T-helper 17 cell (primary cell): ENCODE measurements at regions not wholly inside any gene's neighbourhood (a gene's known extent, or its start where the extent isn't known, plus 50 kb on each side); places are given as distances from the start of the nearest gene placed in this dataset.

Experiments used
- ATAC-seq: fragments of 150-1000 bp; cut with Tn5 transposase; 2 replicates; pipeline ENCODE4 v1.10.0; 2021; ENCODE audit warnings: mild to moderate bottlenecking, moderate library complexity
- DNase-seq, 3 donors: peaks; one replicate each; pipeline versions ENCODE4 v3.0.0 to v3.0.0-alpha.2; 2020 to 2021
- H3K9me3 ChIP-seq: one replicate; pipeline ENCODE4 v1.7.0; 2013; ENCODE audit warnings: low read length, mild to moderate bottlenecking; ENCODE audit not compliant: control insufficient read depth, poor library complexity, severe bottlenecking
- H3K27ac Mint-ChIP-seq: one replicate; pipeline ENCODE4 v1.8.0; 2022; ENCODE audit warnings: mild to moderate bottlenecking, moderate library complexity, mixed read lengths
- H3K27me3 Mint-ChIP-seq: one replicate; pipeline ENCODE4 v1.8.0; 2022; ENCODE audit warnings: mixed read lengths
- H3K36me3 Mint-ChIP-seq: one replicate; pipeline ENCODE4 v1.8.0; 2022; ENCODE audit warnings: low read depth, mixed read lengths
- H3K4me1 Mint-ChIP-seq: one replicate; pipeline ENCODE4 v1.8.0; 2022; ENCODE audit warnings: mild to moderate bottlenecking, mixed read lengths
- H3K4me3 Mint-ChIP-seq: one replicate; pipeline ENCODE4 v1.8.0; 2022; ENCODE audit warnings: mild to moderate bottlenecking, moderate library complexity, mixed read lengths

DNA sequence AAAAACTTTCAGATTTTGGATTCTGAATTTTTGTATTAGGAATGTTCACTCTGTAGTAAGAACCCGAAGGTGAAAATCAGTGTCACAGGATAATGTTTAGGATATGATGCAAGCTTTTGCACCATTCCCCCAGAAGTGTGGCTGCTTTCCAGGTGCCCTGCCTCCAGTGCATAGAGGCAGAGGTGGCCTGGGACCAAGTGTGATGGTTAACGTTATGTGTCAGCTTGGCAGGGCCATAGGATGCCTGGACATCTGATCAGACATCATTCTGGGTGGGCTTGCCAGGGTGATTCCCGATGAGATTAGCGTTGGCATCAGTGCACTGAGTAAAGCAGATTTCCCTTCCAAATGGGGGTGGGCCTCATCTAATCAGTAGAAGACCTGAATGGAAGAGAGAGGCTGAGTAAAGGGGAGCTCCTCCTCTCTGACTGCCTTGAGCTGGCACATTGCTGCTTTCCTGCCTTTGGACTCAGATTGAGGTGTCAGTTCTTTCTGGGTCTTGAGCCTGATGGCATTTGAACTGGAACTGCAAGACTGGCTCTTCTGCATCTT is 177.4 kb upstream of the HS6ST1 start:
- Mint-ChIP-seq H3K27me3 (peaks cover 22% of the 10 kb centered on the region), H3K4me1 (peaks cover 2% of the 10 kb centered on the region), H3K36me3 (no peaks in the 10 kb centered on the region), H3K27ac (no peak overlapping the region), H3K4me3 (no peak overlapping the region)
- ATAC-seq, result no peak
- DNase-seq, result no peak
- no peaks in the 10 kb centered on the region for H3K9me3 ChIP-seq

DNA sequence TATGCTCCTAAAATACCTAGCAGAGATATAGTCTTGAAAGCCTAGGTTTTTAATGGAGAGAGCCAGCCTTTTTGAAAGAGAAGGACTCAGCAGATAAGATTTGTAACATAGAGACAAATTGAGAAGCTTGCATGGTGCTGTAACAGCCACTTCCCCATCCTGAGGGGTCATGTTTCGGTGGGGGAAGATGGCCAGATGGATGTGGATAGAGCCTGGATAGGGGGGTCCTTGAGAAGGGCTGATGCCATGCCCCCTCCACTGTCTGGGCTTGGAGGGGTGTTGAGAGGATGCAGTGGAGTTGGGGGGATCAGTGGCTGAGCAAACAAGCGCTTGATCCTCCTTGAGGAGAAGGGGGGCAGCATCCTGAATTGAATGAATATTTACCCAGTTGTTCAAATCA is 178.0 kb upstream of the HS6ST1 start:
- no peak for ATAC-seq
- no peak overlapping the region for H3K4me3 Mint-ChIP-seq
- H3K4me1 Mint-ChIP-seq, result peaks cover 2% of the 10 kb centered on the region
- H3K27ac Mint-ChIP-seq, result no peak overlapping the region
- no peaks in the 10 kb centered on the region for H3K36me3 Mint-ChIP-seq
- DNase-seq, result no peak
- H3K9me3 ChIP-seq, result no peaks in the 10 kb centered on the region
- H3K27me3 Mint-ChIP-seq, result peaks cover 18% of the 10 kb centered on the region

DNA sequence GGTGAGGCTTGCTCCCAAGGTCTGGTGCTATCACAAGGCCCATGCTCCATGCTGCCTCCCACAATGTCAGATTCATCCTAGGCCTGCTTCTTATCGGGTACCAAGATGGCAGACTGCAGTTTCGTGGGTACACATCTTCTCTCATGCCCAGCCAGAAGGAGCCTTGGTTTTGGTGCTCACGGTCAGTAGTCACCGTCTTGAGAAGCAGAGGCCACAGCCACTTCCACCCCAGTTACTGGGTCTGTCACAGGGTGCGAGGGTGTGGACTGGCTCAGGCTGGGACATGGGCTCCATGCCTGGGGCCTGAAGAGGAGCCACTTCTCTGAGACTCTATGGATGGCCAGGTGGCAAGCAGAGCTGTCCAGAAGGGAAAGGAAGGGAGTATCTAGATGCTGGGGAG is 178.8 kb upstream of the HS6ST1 start:
- Mint-ChIP-seq H3K27me3 (peaks cover 24% of the 10 kb centered on the region), H3K36me3 (no peaks in the 10 kb centered on the region), H3K4me3 (no peak overlapping the region), H3K27ac (no peak overlapping the region), H3K4me1 (peaks cover 2% of the 10 kb centered on the region)
- H3K9me3 ChIP-seq, result no peaks in the 10 kb centered on the region
- DNase-seq (no peak), ATAC-seq (no peak)

DNA sequence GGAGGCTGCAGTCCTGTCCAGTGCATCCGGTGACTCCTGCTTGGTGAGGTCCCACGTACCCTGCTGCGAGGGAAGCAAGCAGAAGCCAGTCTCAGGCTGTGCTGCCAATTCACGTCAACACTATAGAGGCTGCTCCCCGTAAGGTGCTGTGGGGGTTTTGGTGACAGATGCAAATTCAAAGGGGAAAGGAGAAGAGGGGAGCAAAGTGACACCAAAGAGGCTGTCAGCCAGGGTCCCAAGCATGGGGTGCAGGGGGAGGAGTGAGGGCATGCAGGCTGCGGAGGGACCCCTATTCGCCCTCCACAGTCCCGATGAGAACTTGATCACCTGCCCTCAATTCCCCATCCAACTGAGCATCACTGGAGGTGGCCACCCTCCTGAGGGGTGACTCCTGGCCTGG is 179.4 kb upstream of the HS6ST1 start:
- H3K4me3 Mint-ChIP-seq, result no peak overlapping the region
- DNase-seq, result no peak
- H3K27ac Mint-ChIP-seq, result no peak overlapping the region
- H3K4me1 Mint-ChIP-seq, result peaks cover 5% of the 10 kb centered on the region
- no peaks in the 10 kb centered on the region for H3K36me3 Mint-ChIP-seq
- no peak for ATAC-seq
- H3K9me3 ChIP-seq, result no peaks in the 10 kb centered on the region
- H3K27me3 Mint-ChIP-seq, result peaks cover 24% of the 10 kb centered on the region

DNA sequence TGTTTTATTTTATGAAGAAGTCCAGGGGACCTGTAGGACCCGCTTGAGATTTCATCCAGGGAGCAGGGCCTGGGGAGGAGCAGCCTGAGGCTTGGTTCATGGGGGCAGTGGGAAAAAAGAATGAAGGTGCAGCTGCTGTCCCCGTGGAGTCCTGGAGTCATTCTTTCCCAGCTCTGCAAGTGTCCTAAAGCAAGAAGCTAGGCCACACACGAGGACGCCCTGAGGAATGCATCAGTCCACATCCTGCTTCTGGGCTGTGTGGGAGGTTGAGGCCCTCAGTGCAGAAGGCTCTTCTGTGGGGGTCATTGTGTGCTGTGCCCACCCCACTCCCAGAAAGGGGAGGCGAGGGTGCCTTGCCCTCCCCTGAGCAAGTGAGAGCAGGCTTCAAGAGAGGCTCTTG is 179.9 kb upstream of the HS6ST1 start:
- peaks cover 25% of the 10 kb centered on the region for H3K27me3 Mint-ChIP-seq
- no peaks in the 10 kb centered on the region for H3K36me3 Mint-ChIP-seq
- H3K27ac Mint-ChIP-seq, result no peak overlapping the region
- peaks cover 5% of the 10 kb centered on the region for H3K4me1 Mint-ChIP-seq
- no peaks in the 10 kb centered on the region for H3K9me3 ChIP-seq
- no peak overlapping the region for H3K4me3 Mint-ChIP-seq
- DNase-seq (no peak), ATAC-seq (no peak)

DNA sequence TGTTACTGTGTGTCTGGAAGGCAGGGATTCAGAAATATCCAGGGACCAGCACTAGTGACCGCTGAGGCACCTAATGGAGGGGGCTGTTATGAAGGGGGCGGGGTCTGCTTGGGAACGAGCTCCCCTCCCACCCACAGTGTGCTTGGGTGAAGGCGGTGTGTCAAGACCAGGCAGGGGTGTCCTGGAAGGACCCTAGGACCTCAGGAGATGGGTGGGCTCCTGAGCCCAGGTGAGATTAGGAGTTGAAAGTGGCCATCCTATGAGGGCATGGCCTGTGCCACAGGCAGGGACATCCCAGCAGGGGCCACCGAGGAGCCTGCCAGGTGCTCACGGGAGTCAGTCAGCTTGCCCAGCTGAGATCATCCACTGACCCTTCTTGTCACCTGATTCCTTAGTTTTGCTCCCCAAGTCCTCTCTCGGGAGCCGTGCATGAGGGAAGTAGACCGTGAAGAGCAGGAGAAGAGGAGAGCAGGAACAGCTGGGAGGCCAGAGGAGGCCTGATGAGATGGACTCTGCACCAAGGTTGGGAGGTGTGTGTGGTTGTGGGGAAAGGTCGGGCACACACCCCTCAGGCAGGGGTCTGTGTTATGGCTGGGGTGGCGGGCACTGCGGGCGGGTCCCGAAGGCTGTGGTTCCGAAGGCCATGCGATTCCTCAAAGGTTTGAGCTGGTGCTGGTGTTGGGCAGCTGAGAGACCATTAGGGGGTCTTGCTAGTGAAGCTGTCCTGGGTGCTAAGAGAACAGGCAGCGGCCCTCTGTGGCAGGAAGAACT is 180.9 kb upstream of the HS6ST1 start:
- Mint-ChIP-seq H3K4me3 (no peak overlapping the region), H3K27me3 (peaks cover 28% of the 10 kb centered on the region), H3K4me1 (peaks cover 5% of the 10 kb centered on the region), H3K27ac (no peak overlapping the region), H3K36me3 (no peaks in the 10 kb centered on the region)
- no peaks in the 10 kb centered on the region for H3K9me3 ChIP-seq
- DNase-seq (no peak), ATAC-seq (no peak)

DNA sequence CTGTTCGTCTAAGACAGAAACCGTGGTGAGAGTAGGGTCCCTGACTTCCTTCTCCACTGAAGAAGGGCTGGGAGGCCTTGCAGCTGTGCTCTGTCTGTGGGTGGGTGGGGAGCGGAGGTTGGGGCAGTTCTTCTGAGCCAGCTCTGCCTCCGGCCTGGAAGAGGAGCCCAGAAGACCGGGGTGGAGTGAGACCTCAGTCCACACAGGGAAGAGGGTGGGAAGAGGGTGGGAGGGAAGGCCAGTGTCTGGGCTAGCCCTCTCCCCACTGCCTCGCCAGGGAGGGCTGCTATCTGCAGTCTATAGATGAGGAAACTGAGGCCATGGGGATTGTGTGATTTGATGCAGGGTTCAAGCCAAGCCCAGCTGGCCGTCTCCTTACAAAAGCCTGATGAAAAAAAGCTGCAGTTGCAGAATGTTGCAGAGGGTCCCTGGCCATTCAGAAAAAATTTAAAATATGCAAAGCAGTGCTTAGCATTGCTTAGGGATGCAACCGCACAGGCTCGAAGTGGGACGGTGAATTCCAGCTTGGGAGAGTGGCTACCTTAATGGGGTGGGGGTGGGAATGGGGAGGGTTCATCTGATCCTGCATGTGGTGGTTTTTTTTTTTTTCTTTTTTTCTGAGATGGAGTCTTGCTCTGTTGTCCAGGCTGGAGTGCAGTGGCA is 181.6 kb upstream of the HS6ST1 start:
- Mint-ChIP-seq H3K4me3 (no peak overlapping the region), H3K36me3 (no peaks in the 10 kb centered on the region), H3K27me3 (peaks cover 33% of the 10 kb centered on the region), H3K27ac (no peak overlapping the region), H3K4me1 (peaks cover 5% of the 10 kb centered on the region)
- H3K9me3 ChIP-seq, result no peaks in the 10 kb centered on the region
- DNase-seq (no peak), ATAC-seq (no peak)

DNA sequence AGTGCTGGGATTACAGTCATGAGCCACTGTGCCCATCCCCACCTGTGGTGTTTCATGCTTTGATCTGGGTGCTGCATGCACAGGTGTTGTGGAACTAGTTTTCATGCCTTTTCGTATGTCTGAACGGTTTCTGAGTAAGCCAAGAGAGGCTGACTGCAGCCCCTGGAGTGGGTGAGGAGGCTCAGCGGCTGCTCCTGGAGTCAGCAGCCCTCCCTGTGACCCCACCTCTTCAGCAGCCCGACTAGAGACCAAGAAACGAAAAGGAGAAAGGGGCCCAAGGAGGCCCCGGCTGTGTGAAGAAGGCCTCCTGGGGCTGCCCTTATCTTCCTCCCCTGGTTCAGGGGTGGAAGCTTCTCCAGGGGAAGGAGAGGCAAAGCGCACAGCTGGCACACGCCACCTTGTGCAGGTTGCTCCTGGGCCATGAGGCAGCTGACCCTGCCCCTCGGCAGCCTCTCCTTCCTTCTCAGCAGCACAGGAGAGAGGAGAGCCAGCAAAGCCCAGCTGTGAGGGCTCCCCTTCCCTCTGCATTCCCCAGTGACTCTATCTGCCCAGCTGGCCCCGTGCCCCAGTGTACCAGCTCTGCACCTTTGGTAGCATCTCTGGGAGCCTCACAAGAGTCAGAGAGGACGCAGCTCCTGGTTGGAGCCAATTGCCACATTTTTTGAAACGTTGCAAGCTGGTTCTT is 182.5 kb upstream of the HS6ST1 start:
- no peak overlapping the region for H3K27ac Mint-ChIP-seq
- no peaks in the 10 kb centered on the region for H3K36me3 Mint-ChIP-seq
- ATAC-seq, result no peak
- DNase-seq, result no peak
- H3K27me3 Mint-ChIP-seq, result peaks cover 33% of the 10 kb centered on the region
- H3K4me1 Mint-ChIP-seq, result peaks cover 5% of the 10 kb centered on the region
- H3K4me3 Mint-ChIP-seq, result no peak overlapping the region
- no peaks in the 10 kb centered on the region for H3K9me3 ChIP-seq

DNA sequence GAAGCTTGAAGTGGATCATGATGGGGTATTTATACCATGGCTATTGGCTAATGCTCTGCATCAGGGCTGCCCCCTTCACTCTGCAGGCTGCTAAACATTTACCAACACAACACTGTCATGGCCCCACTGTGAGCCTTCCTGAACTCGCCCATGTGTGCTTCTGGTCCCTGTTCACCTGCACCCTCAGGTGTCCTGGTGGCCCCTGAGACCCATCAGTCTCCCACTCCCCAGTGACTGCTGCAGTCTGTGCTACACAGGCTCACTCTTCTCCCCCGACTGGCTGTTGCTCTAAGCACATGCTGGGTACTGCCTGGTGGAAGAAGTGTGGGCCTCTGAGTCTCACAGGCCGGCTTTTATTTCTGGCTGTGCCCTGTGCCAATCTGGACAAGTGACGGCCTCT is 183.0 kb upstream of the HS6ST1 start:
- ATAC-seq (no peak), DNase-seq (no peak)
- no peaks in the 10 kb centered on the region for H3K9me3 ChIP-seq
- H3K4me1 Mint-ChIP-seq, result peaks cover 5% of the 10 kb centered on the region
- H3K27me3 Mint-ChIP-seq, result peaks cover 35% of the 10 kb centered on the region
- H3K27ac Mint-ChIP-seq, result no peak overlapping the region
- H3K36me3 Mint-ChIP-seq, result no peaks in the 10 kb centered on the region
- no peak overlapping the region for H3K4me3 Mint-ChIP-seq

DNA sequence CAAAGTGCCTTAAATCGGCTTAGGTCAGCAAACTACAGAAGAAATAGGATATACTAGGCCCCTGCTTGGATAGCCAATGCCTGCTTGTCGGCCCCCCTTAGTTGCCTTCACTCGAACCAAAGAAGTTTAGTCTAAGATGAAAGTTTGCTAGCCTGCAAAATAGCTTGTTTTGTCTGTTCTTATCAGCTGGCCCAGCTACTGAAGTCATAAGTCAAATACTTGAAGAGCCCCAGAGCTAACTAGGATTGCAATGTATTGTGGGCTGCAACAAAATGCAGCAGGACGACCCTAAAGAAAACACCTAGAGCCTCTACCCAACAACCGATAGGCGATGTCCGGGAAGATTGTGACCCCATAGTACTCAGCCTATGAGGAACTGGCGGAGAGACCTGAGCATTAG is 183.5 kb upstream of the HS6ST1 start:
- ATAC-seq (no peak), DNase-seq (no peak)
- Mint-ChIP-seq H3K4me1 (peaks cover 5% of the 10 kb centered on the region), H3K4me3 (no peak overlapping the region), H3K27ac (no peak overlapping the region), H3K36me3 (no peaks in the 10 kb centered on the region), H3K27me3 (peaks cover 40% of the 10 kb centered on the region)
- H3K9me3 ChIP-seq, result no peaks in the 10 kb centered on the region

DNA sequence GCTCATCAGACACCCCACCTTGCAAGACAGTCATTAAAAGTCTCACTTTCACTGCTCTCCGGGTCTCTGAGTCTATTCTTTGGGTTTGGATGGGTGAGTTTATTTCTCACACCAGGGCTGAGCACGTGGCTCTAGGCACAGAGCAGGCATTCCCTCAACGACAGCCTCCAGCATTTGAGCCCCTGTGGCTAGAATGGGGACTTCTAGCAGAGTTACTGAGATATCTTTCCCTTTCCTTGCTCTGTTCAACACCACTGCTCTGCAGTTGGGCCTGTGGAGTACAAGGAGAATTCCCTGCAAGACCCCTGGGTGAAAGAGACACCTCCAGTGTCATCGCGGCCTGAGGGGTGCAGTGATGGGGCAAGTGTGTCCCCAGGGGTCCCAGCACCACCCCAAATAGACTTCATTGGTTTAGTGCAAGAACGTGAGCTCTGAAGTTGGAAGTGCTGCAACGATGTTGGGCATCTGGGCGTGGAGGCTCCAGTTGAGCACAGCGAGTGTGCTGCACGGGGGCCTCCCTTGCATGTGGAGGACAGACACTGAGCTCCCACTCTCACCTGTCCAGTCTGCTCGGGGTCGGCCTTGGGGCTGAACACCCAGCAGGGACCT is 184.1 kb upstream of the HS6ST1 start:
- H3K9me3 ChIP-seq, result no peaks in the 10 kb centered on the region
- no peak for DNase-seq
- Mint-ChIP-seq H3K4me1 (peaks cover 5% of the 10 kb centered on the region), H3K36me3 (no peaks in the 10 kb centered on the region), H3K27ac (no peak overlapping the region), H3K27me3 (peaks cover 41% of the 10 kb centered on the region), H3K4me3 (no peak overlapping the region)
- ATAC-seq, result no peak

DNA sequence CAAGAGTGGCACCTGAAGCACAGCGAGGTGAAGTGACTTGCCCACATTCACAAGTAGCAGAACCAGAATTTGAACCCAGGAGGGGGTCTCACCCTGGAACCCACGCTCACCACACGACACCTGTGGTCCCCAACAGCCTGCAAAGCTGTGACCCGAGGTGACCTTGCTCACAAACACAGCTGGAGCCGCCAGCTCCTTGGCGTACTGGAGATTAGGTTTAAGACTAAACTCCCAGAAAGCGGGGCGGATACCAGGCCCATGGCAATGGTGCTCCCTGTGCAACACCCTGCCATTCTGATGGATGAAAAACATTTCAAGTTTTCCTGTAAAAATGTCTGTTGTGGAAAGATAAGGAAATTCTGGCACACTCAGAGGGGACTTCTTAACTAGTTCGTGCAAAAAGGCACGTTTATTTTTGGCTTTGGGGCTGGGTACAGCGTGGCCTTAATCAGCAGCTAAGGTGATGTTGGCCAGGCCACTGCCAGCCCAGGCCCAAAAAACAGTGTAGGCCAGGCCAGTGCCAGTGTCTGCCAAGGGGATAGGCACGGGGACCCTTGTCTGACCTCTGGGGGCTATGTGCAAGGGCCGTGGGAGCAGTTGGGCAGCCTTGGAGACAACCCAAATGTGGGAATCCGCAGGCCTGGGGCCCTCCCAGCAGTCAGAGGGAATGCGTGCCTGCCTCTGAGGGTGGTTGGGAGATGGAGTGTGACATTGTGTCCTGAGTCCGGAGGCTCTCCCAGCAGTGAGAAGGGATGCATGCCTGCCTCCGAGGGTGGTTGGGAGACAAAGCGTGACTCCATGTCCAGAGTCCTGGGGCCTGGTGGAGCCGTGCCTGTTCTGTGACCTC is 185.0 kb upstream of the HS6ST1 start:
- no peaks in the 10 kb centered on the region for H3K36me3 Mint-ChIP-seq
- peaks cover 32% of the 10 kb centered on the region for H3K27me3 Mint-ChIP-seq
- no peak for ATAC-seq
- H3K27ac Mint-ChIP-seq, result no peak overlapping the region
- no peak overlapping the region for H3K4me3 Mint-ChIP-seq
- no peaks in the 10 kb centered on the region for H3K9me3 ChIP-seq
- DNase-seq, result no peak
- peaks cover 5% of the 10 kb centered on the region for H3K4me1 Mint-ChIP-seq
